ENCODE measurements at regions not wholly inside any gene's neighbourhood (a gene's known extent, or its start where the extent isn't known, plus 50 kb on each side); places are given as distances from the start of the nearest gene placed in this dataset.
"Not testable (repeated sequence)": the region's sequence is repeated elsewhere in the genome, so short reads cannot be mapped to it uniquely, and the experiment has no call there.

- no peak for DNase-seq
These were observed 1755.4 kb upstream of the ACO1 start for GRCh38 chr9:30628915-30629567.

DNA sequence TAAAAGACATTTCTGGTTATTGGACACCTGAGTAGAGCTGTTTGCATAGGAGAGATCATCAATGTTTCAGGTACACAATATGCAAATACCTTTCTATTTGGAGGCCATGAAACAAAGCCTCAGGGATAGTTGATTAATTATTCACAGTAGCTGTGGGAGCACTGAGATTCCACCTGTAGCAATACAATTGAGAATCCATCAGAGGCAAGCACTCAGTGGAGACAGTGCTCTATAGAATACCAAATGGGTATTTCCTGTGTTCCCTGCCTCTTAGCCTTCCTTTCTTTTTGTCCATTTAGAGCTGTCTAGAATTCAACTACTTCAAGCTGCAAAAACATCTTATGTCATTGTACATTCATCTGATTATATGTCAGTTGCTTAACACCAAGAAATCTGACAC, 1754.0 kb upstream of the ACO1 start:
- no peak for DNase-seq

DNA sequence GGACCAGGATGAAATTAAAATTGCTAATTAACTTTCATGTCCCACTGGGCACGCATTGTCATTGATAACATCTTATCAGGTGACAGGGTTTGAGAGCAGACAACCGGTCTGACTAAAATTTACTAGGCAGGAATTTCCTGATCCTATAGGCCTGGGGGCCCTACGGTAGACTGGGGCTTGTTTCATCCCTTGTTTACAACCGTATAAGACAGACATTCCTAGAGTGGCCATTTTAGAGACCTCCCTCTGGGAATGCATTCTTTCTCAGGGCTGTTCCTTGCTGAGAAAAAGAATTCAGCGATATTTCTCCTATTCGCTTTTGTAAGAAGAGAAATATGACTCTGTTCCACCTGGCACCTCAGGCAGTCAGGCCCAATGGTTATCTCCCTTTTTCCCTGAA, 1737.8 kb upstream of the ACO1 start:
- not testable (repeated sequence) for DNase-seq

DNA sequence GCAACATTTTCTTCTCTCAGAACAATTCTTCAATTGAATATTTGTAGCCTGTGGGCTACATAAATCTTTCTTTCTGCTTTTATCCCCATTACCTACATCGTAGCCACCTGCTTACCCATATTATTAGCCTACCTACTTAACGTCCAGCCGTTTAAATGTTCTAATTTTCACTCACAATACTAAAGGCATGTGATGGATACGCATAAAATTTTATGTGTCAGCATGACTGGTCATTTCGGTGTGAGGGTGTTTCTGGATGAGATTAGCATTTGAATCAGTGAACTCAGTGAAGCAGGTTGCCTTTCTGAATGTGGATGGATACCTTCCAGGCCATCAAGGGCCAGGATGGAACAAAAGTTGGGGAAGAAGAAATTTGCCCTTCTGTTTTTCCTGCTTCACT, 1722.5 kb upstream of the ACO1 start:
- no peak for DNase-seq

DNA sequence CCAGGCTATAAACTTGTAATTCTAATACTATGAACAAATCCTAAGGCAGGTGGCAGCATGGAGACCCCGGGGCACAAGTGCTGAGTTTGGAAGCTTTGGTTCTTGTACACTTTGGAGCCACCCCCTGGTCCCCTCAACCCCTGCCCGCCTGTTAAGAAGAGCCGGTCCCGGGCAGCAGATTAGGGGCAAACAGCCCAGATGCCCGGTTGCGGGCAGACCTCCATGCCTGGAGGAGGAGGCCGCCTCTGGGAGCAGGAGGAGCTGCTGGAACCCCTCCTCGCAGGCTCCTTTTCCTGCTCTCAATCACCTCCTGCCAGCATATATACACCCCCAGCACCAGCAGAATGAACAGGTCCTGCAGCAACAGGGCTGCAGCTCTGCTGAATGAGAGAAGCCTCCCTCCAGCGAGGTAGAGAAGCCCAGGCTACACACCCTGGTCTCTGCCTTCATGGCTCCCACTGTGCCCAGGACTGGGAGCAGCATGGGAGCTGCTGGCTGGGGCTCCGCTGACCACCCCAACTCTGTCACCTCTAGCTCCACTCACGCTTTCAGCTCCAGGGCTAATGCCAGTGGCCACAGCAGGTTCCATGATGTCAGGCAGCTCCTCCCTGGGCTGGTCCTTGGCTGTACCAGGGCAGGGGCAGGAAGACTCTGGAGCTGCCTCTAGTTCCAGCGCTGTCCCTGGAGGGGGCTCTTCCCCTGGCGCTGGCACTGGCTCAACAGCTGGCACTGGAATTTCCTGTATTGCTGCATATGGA, 1713.5 kb upstream of the ACO1 start:
- no peak for DNase-seq

- no peak for DNase-seq
These were observed 1711.3 kb upstream of the ACO1 start for GRCh38 chr9:30673132-30673531.

- no peak for DNase-seq
These were observed 1707.8 kb upstream of the ACO1 start for GRCh38 chr9:30676651-30677050.

- no peak for DNase-seq
These were observed 1707.2 kb upstream of the ACO1 start for GRCh38 chr9:30677221-30677620.

GRCh38 chr9:30688801-30689200, 1695.6 kb upstream of the ACO1 start:
- DNase-seq = no peak

- DNase-seq = no peak
These were observed 1686.5 kb upstream of the ACO1 start for GRCh38 chr9:30697958-30698357.

GRCh38 chr9:30711591-30711990, 1672.9 kb upstream of the ACO1 start:
- no peak for DNase-seq

DNA sequence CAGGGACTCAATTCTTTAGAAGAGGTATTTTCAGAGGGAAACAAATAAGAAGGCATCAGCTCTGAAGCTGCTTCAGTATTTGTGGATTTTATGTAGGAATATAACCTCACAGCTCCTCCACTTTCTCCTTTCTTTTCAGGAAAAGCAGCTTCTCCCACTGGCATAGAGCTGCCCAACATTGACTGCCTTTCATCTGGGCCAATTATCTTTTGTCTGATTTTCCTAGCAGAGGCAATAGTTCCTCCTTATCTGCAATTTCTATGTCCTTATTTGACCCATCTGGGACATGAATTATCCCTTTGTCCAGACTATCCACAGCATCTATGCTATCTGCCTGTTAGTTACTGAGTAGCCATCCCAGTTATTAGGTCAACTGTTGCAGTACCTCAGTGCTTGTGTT, 1671.2 kb upstream of the ACO1 start:
- no peak for DNase-seq

DNA sequence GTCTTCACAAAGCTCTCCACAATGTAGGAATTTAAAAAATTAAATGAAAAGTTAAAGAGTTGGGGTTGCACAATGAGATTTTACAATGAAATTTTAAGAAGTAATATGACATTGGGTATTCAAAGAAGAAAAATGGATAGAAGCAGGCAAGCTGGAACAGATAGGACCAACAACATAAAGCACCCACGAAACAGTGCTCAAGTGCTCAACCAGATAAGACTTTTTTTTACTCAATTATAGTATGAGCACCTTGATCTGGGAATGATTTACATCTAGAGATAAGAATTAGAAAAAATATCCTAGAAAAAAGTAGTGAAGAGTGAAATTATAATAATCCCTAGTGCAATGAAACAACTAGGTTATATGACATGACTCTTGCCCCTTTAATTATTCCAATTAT, 1670.1 kb upstream of the ACO1 start:
- no peak for DNase-seq

- no peak for DNase-seq
These were observed 1666.0 kb upstream of the ACO1 start for GRCh38 chr9:30718483-30718882.

DNA sequence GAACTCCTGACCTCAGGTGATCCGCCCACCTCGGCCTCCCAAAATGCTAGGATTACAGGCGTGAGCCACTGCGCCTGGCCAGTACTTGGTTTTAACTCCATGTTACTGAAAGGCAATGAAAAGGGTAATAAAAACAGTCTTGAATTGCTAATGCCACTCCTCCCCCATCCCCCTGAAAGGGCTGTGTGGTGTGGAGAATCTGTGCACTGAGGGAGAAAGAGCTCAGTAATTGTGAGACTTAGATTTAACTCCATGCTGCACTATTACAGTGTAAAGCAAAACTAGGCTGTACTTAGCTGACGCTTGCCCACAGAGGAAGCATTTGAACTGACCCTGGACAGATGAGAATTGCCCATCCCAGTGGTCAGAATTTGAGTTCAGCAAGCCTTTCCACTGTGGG, 1662.4 kb upstream of the ACO1 start:
- DNase-seq = no peak

DNA sequence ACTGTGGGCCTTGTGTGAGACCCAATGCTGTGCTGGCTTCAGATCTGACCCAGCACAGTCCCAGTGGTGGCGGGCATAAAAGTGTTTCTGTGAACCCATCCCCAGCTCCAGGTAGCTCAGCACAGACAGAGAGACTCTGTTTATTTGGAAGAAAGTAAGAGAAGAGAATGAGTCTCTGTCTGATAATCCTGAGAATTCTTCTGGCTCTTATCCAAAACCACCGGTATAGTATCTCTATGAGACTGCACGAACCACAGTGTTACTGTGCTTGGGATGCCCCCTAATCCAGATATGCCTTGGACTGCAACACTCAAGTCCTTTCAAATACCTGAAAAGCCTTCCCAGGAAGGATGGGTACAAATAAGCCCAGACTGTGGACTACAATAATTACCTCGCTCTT, 1660.8 kb upstream of the ACO1 start:
- DNase-seq = no peak

GRCh38 chr9:30732060-30732459, 1652.4 kb upstream of the ACO1 start:
- no peak for DNase-seq

GRCh38 chr9:30744871-30745270, 1639.6 kb upstream of the ACO1 start:
- no peak for DNase-seq

DNA sequence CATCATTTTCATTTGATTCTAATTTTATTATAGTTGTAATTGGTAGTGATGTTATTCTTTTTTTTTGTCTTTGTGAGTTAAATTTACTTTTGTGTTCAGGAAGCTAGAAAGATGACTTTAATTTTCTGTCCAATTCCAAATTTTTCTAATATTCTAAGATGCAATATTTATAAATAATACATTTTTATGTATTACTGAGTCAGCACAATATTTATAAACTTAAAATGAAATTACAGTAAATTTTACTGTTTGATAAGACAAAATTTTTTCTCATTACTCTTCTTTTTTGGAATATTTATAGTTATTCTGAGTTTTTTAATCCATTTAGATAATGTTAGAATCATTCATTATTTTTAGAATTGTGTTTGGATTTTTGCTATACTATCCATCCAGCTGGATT, 1637.9 kb upstream of the ACO1 start:
- DNase-seq = no peak

DNA sequence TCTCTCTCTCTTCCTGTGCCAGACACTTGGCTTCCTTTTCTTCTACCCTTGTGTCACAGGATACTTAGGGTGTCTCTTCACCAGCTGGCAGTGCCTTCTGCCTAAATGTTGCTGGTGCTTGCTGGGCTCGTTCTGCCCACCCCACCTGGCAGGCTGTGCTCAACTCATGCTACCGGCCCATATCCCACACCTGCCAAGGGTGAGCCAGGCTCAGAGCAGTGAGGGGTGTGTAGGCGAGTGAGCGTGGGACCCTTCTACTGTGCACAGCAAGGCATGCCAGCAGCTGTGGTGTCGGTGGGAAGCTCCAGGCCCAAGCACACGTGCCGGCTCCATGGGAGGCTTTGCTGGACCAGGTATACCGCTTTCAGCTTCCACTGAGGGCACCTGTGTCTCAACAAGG, 1626.7 kb upstream of the ACO1 start:
- no peak for DNase-seq

GRCh38 chr9:30758726-30759446, 1625.6 kb upstream of the ACO1 start:
- no peak for DNase-seq

GRCh38 chr9:30765318-30765717, 1619.1 kb upstream of the ACO1 start:
- no peak for DNase-seq

GRCh38 chr9:30771163-30771708, 1613.2 kb upstream of the ACO1 start:
- DNase-seq = no peak

- DNase-seq = no peak
These were observed 1612.7 kb upstream of the ACO1 start for GRCh38 chr9:30771760-30772159.
